SU-DHL-6 (cell line): ENCODE measurements at regions not wholly inside any gene's neighbourhood (a gene's known extent, or its start where the extent isn't known, plus 50 kb on each side); places are given as distances from the start of the nearest gene placed in this dataset.

Experiments
- H2AFZ ChIP-seq: fragments of 200-600 bp; sonication (generic); 2 replicates; pipeline ENCODE4 v1.6.1; 2014; ENCODE audit warnings: low read depth, mild to moderate bottlenecking, moderate library complexity, mixed read lengths, antibody characterized with exemption, low read length; ENCODE audit not compliant: severe bottlenecking
- H3F3A ChIP-seq: fragments of 200-600 bp; shearing (Covaris generic); 2 replicates; pipeline ENCODE4 v1.6.0; 2016; ENCODE audit warnings: antibody characterized with exemption, mild to moderate bottlenecking; ENCODE audit not compliant: insufficient read depth
- H3K27ac ChIP-seq: fragments of 200-600 bp; sonication (generic); 2 replicates; pipeline ENCODE4 v1.5.1; 2016; ENCODE audit warnings: low read depth, mild to moderate bottlenecking, low read length, moderate library complexity, mixed read lengths
- H3K27me3 ChIP-seq: fragments of 200-600 bp; sonication (generic), shearing (Covaris generic); 2 replicates; pipeline ENCODE4 v1.6.0; 2014; ENCODE audit warnings: mild to moderate bottlenecking, low read length
- H3K36me3 ChIP-seq: fragments of 200-600 bp; sonication (generic); 2 replicates; pipeline ENCODE4 v1.6.1; 2014; ENCODE audit warnings: mild to moderate bottlenecking, low read length, mixed read lengths
- H3K4me2 ChIP-seq: fragments of 300-600, 200-600 bp; shearing (Covaris generic), sonication (generic); 2 replicates; pipeline ENCODE4 v1.6.0; 2014; ENCODE audit warnings: low read length, low read depth, mild to moderate bottlenecking; ENCODE audit not compliant: poor library complexity, severe bottlenecking
- H3K4me3 ChIP-seq: fragments of 200-600 bp; sonication (generic); 2 replicates; pipeline ENCODE4 v1.5.1; 2014; ENCODE audit warnings: antibody characterized with exemption, low read length, mild to moderate bottlenecking, mixed read lengths; ENCODE audit not compliant: insufficient read depth, poor library complexity, severe bottlenecking
- H3K79me2 ChIP-seq: fragments of 200-600 bp; sonication (generic); 2 replicates; pipeline ENCODE4 v1.6.1; 2014; ENCODE audit warnings: mild to moderate bottlenecking, low read length, moderate library complexity; ENCODE audit not compliant: insufficient read depth
- H3K9ac ChIP-seq: fragments of 200-600 bp; sonication (generic); 2 replicates; pipeline ENCODE4 v1.7.0; 2014; ENCODE audit warnings: mild to moderate bottlenecking, low read length
- H3K9me2 ChIP-seq: fragments of 200-600 bp; sonication (generic); replicated peaks from 2 replicates; pipeline ENCODE4 v1.6.1; 2014; ENCODE audit warnings: low read length; ENCODE audit not compliant: insufficient read depth
- H3K9me3 ChIP-seq: fragments of 200-600 bp; sonication (generic); 2 replicates; pipeline ENCODE4 v1.6.1; 2014; ENCODE audit warnings: low read length, mixed read lengths; ENCODE audit not compliant: insufficient read depth
- H4K20me1 ChIP-seq: fragments of 200-600 bp; sonication (generic); 2 replicates; pipeline ENCODE4 v1.6.1; 2014; ENCODE audit warnings: low read depth, mild to moderate bottlenecking, antibody characterized with exemption, low read length, moderate library complexity, mixed read lengths
- EZH2phosphoT487 ChIP-seq: fragments of 200-600 bp; sonication (generic), shearing (Covaris generic); conservative IDR thresholded peaks from 2 replicates; pipeline ENCODE4 v1.6.1; 2018; ENCODE audit warnings: mild to moderate bottlenecking, antibody characterized with exemption, low read length, moderate library complexity, mixed read lengths
- TF ChIP-seq, protein P1 (sequence below): fragments of 200-600 bp; sonication (generic); IDR thresholded peaks from one replicate; pipeline ENCODE4 v1.5.1; 2017; ENCODE audit warnings: antibody characterized with exemption, mild to moderate bottlenecking, low read length, moderate library complexity; ENCODE audit not compliant: insufficient read depth, poor library complexity, severe bottlenecking

DNA sequence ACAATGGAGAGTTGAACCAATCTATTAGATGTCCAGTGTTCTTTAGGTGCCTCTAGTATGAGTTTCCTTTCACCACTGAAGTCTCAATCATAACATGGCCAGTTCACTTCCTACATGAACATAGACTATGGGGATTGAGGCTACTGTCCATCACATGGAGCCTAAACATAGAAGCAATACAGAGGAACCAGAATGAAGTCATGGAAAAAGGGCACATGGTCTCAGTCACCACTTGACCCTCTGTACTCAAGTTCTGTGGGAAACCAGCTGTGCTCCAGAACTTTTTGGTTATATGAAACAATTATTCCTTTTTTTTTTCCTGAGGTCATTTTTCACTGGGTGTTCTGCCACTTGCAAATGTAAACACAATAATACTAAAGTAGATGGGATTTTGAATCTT lies 762.5 kb downstream of the CBLN4 start:
- H3K27me3 ChIP-seq, result no peaks in the 10 kb centered on the region
- H3K27ac ChIP-seq, result no peak overlapping the region
- H3K4me2 ChIP-seq, result no peak overlapping the region
- H3K36me3 ChIP-seq, result no peaks in the 10 kb centered on the region
- no peak overlapping the region for H2AFZ ChIP-seq
- TF ChIP-seq, protein P1, sequence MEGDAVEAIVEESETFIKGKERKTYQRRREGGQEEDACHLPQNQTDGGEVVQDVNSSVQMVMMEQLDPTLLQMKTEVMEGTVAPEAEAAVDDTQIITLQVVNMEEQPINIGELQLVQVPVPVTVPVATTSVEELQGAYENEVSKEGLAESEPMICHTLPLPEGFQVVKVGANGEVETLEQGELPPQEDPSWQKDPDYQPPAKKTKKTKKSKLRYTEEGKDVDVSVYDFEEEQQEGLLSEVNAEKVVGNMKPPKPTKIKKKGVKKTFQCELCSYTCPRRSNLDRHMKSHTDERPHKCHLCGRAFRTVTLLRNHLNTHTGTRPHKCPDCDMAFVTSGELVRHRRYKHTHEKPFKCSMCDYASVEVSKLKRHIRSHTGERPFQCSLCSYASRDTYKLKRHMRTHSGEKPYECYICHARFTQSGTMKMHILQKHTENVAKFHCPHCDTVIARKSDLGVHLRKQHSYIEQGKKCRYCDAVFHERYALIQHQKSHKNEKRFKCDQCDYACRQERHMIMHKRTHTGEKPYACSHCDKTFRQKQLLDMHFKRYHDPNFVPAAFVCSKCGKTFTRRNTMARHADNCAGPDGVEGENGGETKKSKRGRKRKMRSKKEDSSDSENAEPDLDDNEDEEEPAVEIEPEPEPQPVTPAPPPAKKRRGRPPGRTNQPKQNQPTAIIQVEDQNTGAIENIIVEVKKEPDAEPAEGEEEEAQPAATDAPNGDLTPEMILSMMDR, result no peak
- TF ChIP-seq EZH2phosphoT487, result no peak
- H3K79me2 ChIP-seq, result no peaks in the 10 kb centered on the region
- no peak overlapping the region for H3K4me3 ChIP-seq
- H3K9me3 ChIP-seq, result 0 out of 2 replicates have a peak, but pooled peaks cover 3% of the 10 kb centered on the region
- no peaks in the 10 kb centered on the region for H3K9me2 ChIP-seq
- H3F3A ChIP-seq, result no peaks in the 10 kb centered on the region
- H4K20me1 ChIP-seq, result no peaks in the 10 kb centered on the region
- no peak overlapping the region for H3K9ac ChIP-seq

DNA sequence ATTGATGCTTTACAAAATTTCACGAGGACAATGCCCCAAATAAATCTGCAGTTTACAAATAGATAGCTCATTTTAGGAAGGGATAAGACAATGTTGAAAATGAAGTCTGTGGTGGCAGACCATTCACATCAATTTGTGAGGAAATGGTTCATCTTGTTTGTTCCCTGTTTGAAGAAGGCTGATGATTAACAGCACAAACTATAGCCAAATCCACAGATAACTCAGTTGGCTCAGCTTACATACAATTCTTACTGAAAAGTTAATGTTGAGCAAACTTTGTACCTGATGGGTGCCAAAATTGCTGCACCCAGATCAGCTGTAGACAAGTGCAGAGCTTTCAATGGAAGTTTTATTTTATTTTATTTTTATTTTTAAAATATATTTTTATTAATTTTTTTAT lies 763.9 kb downstream of the DOK5 start:
- Histone ChIP-seq H2AFZ (no peak overlapping the region), H3K27me3 (no peaks in the 10 kb centered on the region), H3K4me2 (no peak overlapping the region), H3K9me3 (0 out of 2 replicates have a peak, but pooled peaks cover 3% of the 10 kb centered on the region), H3K4me3 (no peak overlapping the region), H3K9me2 (no peaks in the 10 kb centered on the region), H3K79me2 (no peaks in the 10 kb centered on the region), H3F3A (no peaks in the 10 kb centered on the region), H3K36me3 (no peaks in the 10 kb centered on the region), H3K9ac (no peak overlapping the region), H3K27ac (no peak overlapping the region), H4K20me1 (no peaks in the 10 kb centered on the region)
- no peak for TF ChIP-seq EZH2phosphoT487

- H2AFZ ChIP-seq, result no peak overlapping the region
- H3K4me2 ChIP-seq, result no peak overlapping the region
- H3K27me3 ChIP-seq, result no peaks in the 10 kb centered on the region
- no peak overlapping the region for H3K27ac ChIP-seq
- no peaks in the 10 kb centered on the region for H4K20me1 ChIP-seq
- no peak overlapping the region for H3K4me3 ChIP-seq
- no peaks in the 10 kb centered on the region for H3K36me3 ChIP-seq
- H3K9ac ChIP-seq, result no peak overlapping the region
- H3K9me2 ChIP-seq, result no peaks in the 10 kb centered on the region
- H3F3A ChIP-seq, result no peaks in the 10 kb centered on the region
- no peak for TF ChIP-seq EZH2phosphoT487
- TF ChIP-seq, protein P1, result no peak
- no peaks in the 10 kb centered on the region for H3K79me2 ChIP-seq
- no peaks in the 10 kb centered on the region for H3K9me3 ChIP-seq
Measured at GRCh38 chr20:55232647-55233046, 757.3 kb downstream of the DOK5 start.

- H3K9me2 ChIP-seq, result no peaks in the 10 kb centered on the region
- H3K36me3 ChIP-seq, result no peaks in the 10 kb centered on the region
- no peaks in the 10 kb centered on the region for H4K20me1 ChIP-seq
- no peak overlapping the region for H3K27ac ChIP-seq
- TF ChIP-seq, protein P1, result no peak
- no peak for TF ChIP-seq EZH2phosphoT487
- no peaks in the 10 kb centered on the region for H3K79me2 ChIP-seq
- no peaks in the 10 kb centered on the region for H3K9me3 ChIP-seq
- no peak overlapping the region for H3K4me3 ChIP-seq
- H3F3A ChIP-seq, result no peaks in the 10 kb centered on the region
- H3K9ac ChIP-seq, result no peak overlapping the region
- H3K4me2 ChIP-seq, result no peak overlapping the region
- no peak overlapping the region for H2AFZ ChIP-seq
- no peaks in the 10 kb centered on the region for H3K27me3 ChIP-seq
Measured at GRCh38 chr20:55229451-55229850, 754.1 kb downstream of the DOK5 start.
